AG04449 (cell line): ENCODE measurements at regions not wholly inside any gene's neighbourhood (a gene's known extent, or its start where the extent isn't known, plus 50 kb on each side); places are given as distances from the start of the nearest gene placed in this dataset.

ENCODE experiments used
- CTCF ChIA-PET: fragments of 350-600 bp; formaldehyde crosslinking; extraction: SDS; loops from one replicate; lab custom pipeline; 2021; ENCODE audit warnings: antibody characterized with exemption; lab: Yijun Ruan, JAX
- POLR2A ChIA-PET: fragments of 400-600, 350-600 bp; formaldehyde crosslinking; extraction: SDS; loops from one replicate; lab custom pipeline; 2020; ENCODE audit warnings: antibody characterized with exemption, inconsistent platforms; lab: Yijun Ruan, JAX
- DNase-seq: peaks from one replicate; pipeline ENCODE4 v3.0.0-alpha.2; 2010; ENCODE audit warnings: low read depth, low spot score
- H3K4me3 ChIP-seq: 2 replicates; pipeline ENCODE4 v1.5.1; 2011; ENCODE audit warnings: low read depth, mild to moderate bottlenecking, control low read depth, low read length
- TF ChIP-seq, protein P1 (sequence below): IDR thresholded peaks from one replicate; pipeline ENCODE4 v1.5.1; 2011; ENCODE audit warnings: mild to moderate bottlenecking, moderate library complexity, low read length, control low read depth, inconsistent platforms; ENCODE audit not compliant: insufficient read depth; ENCODE audit errors: missing control alignments

DNA sequence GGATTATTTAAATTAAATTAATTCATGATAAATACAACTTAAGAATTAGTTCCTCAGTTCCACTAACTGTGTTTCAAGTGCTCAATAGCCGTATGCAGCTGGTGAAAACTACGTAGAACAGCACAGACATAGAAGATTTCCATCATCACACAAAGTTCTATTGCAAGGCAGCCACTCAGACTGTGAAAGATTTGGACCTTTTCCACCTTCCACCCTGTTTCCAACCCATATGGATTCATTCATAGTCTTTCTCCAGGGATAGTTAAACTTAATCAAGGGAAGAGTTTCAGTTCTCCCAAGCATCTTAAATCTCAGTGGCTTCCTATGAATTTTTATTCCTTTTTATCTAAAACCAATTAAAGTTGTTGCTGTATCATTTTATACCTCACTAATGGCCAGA, 2030.8 kb downstream of the SUCLG1 start:
- ChIA-PET POLR2A (no interaction called here), CTCF (no interaction called here)
- TF ChIP-seq, protein P1, sequence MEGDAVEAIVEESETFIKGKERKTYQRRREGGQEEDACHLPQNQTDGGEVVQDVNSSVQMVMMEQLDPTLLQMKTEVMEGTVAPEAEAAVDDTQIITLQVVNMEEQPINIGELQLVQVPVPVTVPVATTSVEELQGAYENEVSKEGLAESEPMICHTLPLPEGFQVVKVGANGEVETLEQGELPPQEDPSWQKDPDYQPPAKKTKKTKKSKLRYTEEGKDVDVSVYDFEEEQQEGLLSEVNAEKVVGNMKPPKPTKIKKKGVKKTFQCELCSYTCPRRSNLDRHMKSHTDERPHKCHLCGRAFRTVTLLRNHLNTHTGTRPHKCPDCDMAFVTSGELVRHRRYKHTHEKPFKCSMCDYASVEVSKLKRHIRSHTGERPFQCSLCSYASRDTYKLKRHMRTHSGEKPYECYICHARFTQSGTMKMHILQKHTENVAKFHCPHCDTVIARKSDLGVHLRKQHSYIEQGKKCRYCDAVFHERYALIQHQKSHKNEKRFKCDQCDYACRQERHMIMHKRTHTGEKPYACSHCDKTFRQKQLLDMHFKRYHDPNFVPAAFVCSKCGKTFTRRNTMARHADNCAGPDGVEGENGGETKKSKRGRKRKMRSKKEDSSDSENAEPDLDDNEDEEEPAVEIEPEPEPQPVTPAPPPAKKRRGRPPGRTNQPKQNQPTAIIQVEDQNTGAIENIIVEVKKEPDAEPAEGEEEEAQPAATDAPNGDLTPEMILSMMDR = no peak
- no peak for DNase-seq
- no peak overlapping the region for H3K4me3 ChIP-seq

DNA sequence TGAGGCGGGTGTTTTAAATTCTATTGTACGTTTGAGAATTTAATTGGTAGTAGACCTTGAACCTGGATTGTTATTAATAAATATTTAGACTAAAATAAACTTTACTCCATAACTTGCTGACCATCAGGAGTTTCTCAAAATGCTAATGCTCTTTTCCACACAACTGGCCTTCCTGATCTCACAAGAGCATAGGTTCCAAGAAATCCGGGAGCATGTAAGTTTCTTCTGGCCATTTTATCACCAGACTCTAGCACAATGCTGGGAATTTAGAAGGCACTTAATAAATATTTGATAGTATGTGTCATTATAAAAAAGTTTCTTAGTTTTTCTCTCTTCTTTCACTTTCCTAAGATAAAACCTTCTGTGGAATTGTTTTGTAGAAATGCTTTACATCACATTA, 2047.1 kb downstream of the SUCLG1 start:
- DNase-seq = no peak
- POLR2A ChIA-PET = no interaction called here
- CTCF ChIA-PET = no interaction called here
- no peak overlapping the region for H3K4me3 ChIP-seq
- TF ChIP-seq, protein P1 = no peak

DNA sequence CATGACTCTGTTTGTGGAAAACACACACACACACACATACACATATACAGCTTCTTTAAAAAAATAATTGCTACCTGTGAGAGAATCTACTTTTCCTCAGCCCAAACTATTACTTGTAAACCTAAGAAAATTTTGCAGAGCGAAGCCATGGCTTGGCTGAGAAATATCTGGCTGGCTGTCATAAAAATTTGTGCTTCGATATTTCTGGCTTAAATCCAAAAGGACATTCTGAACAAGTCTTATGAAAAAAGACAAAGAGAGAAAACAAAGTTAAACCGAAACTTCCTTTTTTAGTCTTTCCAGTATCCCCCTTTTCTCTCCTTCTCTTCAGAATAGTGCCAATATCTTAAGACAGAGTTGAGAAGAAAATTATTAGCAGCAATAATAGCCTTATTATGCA, 2048.0 kb downstream of the SUCLG1 start:
- TF ChIP-seq, protein P1 = no peak
- ChIA-PET CTCF (no interaction called here), POLR2A (no interaction called here)
- H3K4me3 ChIP-seq = no peak overlapping the region
- no peak for DNase-seq

DNA sequence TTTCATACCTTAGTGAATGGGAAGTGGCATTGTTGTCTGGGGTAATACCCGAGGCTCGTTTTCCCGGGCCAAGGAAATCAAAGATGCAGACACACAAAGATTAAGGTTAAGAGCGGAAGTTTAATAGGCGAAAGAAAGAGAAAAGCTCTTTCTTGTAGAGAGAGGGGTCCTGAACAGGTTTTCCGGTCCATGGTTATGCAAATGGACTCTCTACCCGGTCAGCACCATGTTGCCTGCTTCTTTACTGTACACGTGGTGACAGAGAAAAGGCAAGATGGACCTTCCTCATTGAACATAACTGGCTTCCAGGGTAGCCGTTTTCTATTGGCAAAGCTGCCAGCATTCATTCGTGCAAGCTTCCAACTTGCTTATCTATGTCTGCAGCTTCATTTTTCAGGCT, 2063.5 kb downstream of the SUCLG1 start:
- H3K4me3 ChIP-seq = no peak overlapping the region
- ChIA-PET CTCF (no interaction called here), POLR2A (no interaction called here)
- TF ChIP-seq, protein P1 = no peak
- DNase-seq = no peak

DNA sequence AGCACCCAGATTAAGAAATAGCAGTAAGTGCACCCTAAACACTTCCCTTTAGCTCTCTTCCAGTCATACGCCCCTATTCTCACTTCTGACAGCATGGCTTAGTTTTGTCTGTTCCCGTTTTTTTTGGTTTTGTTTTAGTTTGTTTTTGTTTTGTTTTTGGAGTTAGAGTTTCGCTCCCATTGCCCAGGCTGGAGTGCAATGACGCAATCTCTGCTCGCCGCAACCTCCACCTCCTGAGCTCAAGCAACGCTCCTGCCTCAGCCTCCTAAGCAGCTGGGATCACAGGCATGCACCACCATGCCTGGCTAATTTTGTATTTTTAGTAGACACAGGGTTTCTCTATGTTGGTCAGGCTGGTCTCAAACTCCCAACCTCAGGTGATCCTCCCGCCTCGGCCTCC, 2067.7 kb downstream of the SUCLG1 start:
- DNase-seq = no peak
- POLR2A ChIA-PET = no interaction called here
- H3K4me3 ChIP-seq = no peak overlapping the region
- TF ChIP-seq, protein P1 = no peak
- CTCF ChIA-PET = no interaction called here

DNA sequence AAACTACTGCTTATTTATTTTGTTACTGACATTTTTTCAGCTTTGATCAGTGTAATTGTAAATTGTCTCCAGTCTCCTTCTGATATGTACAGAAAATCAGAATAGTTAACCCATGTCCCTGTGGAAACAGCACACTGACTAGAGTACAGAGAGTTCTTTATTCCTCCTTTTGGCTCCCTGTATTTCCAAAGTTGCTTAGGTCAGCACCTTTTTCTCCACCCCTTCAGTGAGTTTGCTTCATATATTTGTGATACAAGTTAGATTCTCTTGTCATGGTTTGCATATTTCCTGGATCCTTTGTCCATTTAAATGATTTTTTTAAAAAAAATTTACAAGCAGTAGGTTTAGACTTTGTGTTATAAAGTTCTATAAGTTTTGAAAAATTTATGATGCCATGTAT, 2051.1 kb upstream of the LRRTM1 start:
- DNase-seq = no peak
- no peak overlapping the region for H3K4me3 ChIP-seq
- TF ChIP-seq, protein P1 = no peak
- POLR2A ChIA-PET = no interaction called here
- CTCF ChIA-PET = no interaction called here
